Muscle layer of duodenum (tissue), 2 donors: ENCODE measurements at regions not wholly inside any gene's neighbourhood (a gene's known extent, or its start where the extent isn't known, plus 50 kb on each side); places are given as distances from the start of the nearest gene placed in this dataset.
A peak's percentile ranks its signal among the peaks of the same experiment; 100 is the strongest.
"Not testable (repeated sequence)": the region's sequence is repeated elsewhere in the genome, so short reads cannot be mapped to it uniquely, and the experiment has no call there.

ENCODE experiments used
- H3K27ac ChIP-seq: one replicate; pipeline ENCODE4 v1.7.0; 2013; ENCODE audit warnings: mild to moderate bottlenecking, low read length
- H3K27me3 ChIP-seq: one replicate; pipeline ENCODE4 v1.7.0; 2013; ENCODE audit warnings: low read depth, mild to moderate bottlenecking, control low read depth, low read length
- H3K36me3 ChIP-seq, 2 donors: one replicate each; pipeline ENCODE4 v1.7.0; 2013; ENCODE audit warnings: low read length in 2 of 2, control low read depth in 1 of 2, mild to moderate bottlenecking in 1 of 2; ENCODE audit not compliant: insufficient read depth in 2 of 2, control insufficient read depth in 1 of 2
- H3K4me1 ChIP-seq, 2 donors: one replicate each; pipeline ENCODE4 v1.7.0; 2013; ENCODE audit warnings: low read length in 2 of 2, mild to moderate bottlenecking in 2 of 2, control low read depth in 1 of 2, moderate library complexity in 1 of 2; ENCODE audit not compliant: insufficient read depth in 2 of 2, control insufficient read depth in 1 of 2
- H3K4me3 ChIP-seq, 2 donors: one replicate each; pipeline ENCODE4 v1.7.0; 2013; ENCODE audit warnings: low read length in 2 of 2, low read depth in 1 of 2, mild to moderate bottlenecking in 1 of 2
- H3K9me3 ChIP-seq, 2 donors: one replicate each; pipeline ENCODE4 v1.7.0; 2013; ENCODE audit warnings: low read length in 2 of 2, control low read depth in 1 of 2, mild to moderate bottlenecking in 1 of 2; ENCODE audit not compliant: control insufficient read depth in 1 of 2
- donor health status: healthy.

DNA sequence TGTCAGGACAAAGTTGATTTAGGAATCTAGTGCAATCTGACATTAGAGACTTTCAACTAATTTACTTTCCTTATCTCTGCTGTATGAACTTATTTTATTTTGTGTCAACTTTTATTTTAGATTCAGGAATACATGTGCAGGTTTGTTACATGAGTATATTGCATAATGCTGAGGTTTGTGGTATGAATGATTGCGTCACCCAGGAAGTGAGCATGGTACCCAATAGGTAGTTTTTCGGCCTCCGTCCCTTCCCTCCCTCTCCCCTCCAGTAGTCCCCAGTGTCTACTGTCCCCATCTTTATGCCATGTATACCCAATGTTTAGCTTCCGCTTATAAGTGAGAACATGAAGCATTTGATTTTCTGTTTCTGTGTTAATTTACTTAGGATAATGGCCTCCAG is 68.7 kb upstream of the TEX13D start:
- Histone ChIP-seq H3K4me1 (peaks cover 0 to 4% of the 10 kb centered on the region in 2 donors), H3K27ac (no peak overlapping the region)

DNA sequence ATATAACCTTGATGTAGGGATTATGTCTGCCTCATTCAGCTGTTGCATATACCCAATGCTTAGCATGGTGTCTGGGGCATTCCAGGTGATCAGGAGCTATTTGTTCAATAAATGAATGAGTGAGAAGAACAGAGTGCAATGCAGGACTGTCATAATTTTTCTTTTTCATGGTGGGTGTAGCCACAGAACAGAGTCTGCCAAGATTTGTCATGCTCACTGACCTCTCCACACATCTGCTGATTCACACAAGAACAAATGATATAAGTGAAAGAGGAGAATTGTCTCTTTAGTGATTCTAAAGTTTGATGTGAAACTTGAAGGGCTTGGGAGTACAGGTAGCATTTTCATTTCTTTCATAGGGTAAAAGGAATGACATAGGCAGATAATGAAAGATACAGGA is 64.4 kb upstream of the TEX13D start:
- Histone ChIP-seq H3K4me1 (peaks cover 0 to 4% of the 10 kb centered on the region in 2 donors), H3K4me3 (no peak overlapping the region), H3K9me3 (no peaks in the 10 kb centered on the region), H3K27me3 (no peaks in the 10 kb centered on the region), H3K27ac (no peak overlapping the region), H3K36me3 (no peaks in the 10 kb centered on the region)

More for the DNA sequence above, 68.7 kb upstream of the TEX13D start:
- H3K36me3 ChIP-seq, result no peaks in the 10 kb centered on the region
- H3K9me3 ChIP-seq, result no peaks in the 10 kb centered on the region
- H3K27me3 ChIP-seq, result no peaks in the 10 kb centered on the region
- no peak overlapping the region for H3K4me3 ChIP-seq

- no peaks in the 10 kb centered on the region for H3K36me3 ChIP-seq
- no peaks in the 10 kb centered on the region for H3K9me3 ChIP-seq
- no peak overlapping the region for H3K4me3 ChIP-seq
- H3K4me1 ChIP-seq, result peaks cover 0 to 8% of the 10 kb centered on the region in 2 donors
- no peaks in the 10 kb centered on the region for H3K27me3 ChIP-seq
- peak overlapping the region; percentile 39 for H3K27ac ChIP-seq
These were observed 62.6 kb upstream of the TEX13D start for GRCh38 chrX:124269881-124270280.

DNA sequence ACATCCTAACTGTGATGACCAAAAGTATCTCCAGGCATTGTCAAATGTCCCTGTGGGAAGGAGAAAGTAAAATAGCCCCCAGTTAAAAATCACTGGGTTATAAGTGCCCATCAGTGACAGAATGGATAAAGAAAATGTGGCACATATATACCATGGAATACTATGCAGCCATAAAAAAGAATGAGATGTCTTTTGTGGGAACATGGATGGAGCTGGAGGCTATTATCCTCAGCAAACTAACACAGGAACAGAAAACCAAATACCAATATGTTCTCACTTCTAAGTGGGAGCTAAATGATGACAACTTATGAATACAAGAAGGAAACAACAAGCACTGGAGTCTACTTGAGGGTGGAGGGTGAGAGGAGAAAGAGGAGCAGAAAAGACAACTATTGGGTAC is 60.9 kb upstream of the TEX13D start:
- H3K4me1 ChIP-seq, result not testable (repeated sequence)

GRCh38 chrX:124272370-124272982 is 60.0 kb upstream of the TEX13D start:
- no peak overlapping the region for H3K27ac ChIP-seq
- H3K4me1 ChIP-seq, result peaks cover 0 to 4% of the 10 kb centered on the region in 2 donors
- no peaks in the 10 kb centered on the region for H3K36me3 ChIP-seq
- no peaks in the 10 kb centered on the region for H3K9me3 ChIP-seq
- no peaks in the 10 kb centered on the region for H3K27me3 ChIP-seq
- H3K4me3 ChIP-seq, result no peak overlapping the region

More for the DNA sequence above, 60.9 kb upstream of the TEX13D start:
- not testable (repeated sequence) for H3K4me3 ChIP-seq, H3K27ac ChIP-seq, H3K9me3 ChIP-seq, H3K27me3 ChIP-seq, H3K36me3 ChIP-seq

- Histone ChIP-seq H3K27ac (no peak overlapping the region), H3K9me3 (no peaks in the 10 kb centered on the region), H3K4me3 (no peak overlapping the region), H3K36me3 (no peaks in the 10 kb centered on the region), H3K27me3 (no peaks in the 10 kb centered on the region), H3K4me1 (peaks cover 0 to 4% of the 10 kb centered on the region in 2 donors)
These were observed 57.9 kb upstream of the TEX13D start for GRCh38 chrX:124274438-124275181.

DNA sequence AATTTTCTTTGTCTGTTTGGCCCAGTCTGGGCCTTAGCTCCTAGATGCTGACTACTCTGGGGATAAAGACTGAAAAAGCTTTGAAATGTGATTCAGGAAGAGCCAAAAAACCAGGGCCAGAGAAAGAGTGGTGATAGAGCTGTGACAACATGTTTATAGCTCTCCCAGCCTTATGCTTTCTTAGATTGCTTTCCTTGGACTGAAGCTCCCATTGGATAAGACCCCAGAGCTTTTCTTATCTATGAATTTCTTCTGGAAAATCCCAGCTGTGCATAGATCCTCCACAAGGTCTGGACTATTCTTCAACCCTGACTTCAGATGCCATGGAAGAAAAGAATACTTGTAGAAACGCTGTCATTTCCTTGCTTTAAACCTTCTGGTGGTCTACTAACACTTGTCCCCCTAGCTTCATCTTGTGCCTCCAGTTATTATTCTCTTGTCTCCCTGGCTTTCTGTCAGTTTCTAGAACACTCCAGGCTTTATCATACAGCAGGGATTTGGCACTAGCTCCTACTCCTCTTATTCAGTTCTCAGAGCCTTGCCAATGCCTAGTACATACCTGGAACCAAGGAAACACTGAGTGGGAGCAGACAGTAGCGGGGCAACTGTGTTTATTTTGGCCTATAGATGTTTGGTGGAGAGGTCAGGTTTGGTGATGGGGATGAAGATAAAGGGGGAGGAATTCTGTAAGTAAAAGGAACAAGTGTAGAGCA is 57.1 kb upstream of the TEX13D start:
- Histone ChIP-seq H3K36me3 (no peaks in the 10 kb centered on the region), H3K27ac (no peak overlapping the region), H3K9me3 (no peaks in the 10 kb centered on the region), H3K4me3 (no peak overlapping the region), H3K4me1 (peaks cover 0 to 4% of the 10 kb centered on the region in 2 donors), H3K27me3 (no peaks in the 10 kb centered on the region)

DNA sequence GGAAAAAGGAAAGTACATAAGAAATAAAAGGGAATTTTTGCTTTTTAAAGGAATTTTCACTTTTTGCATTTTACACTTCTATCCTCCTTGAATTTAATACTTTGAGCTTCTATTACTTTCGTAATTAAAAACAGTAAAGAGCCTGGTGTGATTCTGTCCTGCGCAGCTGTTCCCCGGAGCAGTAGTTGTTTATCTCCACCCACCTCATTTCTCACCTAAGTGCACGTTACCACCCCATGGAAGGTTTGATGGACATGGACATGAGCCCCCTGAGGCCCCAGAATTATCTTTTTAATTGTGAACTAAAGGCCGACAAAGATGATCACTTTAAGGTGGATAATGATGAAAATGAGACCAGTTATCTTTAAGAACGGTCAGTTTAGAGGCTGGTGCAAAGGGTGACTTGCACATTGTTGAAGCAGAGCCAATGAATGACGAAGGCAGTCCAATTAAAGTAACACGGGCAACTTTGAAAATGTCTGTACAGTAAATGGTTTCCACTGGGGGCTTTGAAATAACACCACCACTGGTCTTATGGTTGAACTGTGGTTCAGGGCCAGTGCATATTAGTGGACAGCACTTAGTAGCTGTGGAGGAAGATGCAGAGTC is 52.1 kb upstream of the TEX13D start:
- Histone ChIP-seq H3K9me3 (no peaks in the 10 kb centered on the region), H3K27ac (no peak overlapping the region)

DNA sequence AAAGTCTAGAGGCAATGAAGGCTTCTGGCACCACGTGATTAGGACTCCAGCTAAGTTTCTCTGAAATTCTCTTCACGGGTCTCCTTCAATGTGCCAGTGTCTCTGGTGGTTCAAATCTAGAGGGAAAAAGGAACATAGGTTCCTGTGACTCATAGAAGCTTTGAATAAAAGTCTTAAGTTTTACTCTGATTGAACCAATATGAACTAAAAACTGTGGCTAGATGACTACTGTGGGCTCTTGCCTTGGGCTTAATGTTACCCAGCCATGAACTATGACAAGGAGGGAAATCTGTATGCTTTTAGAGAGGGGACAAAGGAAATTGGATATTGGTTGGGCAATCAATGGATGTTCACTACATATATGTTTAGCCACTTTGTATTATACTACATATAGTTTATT is 49.9 kb upstream of the TEX13D start:
- Histone ChIP-seq H3K9me3 (no peaks in the 10 kb centered on the region), H3K4me1 (peaks cover 0 to 2% of the 10 kb centered on the region in 2 donors), H3K4me3 (no peak overlapping the region), H3K27me3 (no peaks in the 10 kb centered on the region), H3K36me3 (no peaks in the 10 kb centered on the region), H3K27ac (no peak overlapping the region)

More for the DNA sequence above, 52.1 kb upstream of the TEX13D start:
- Histone ChIP-seq H3K27me3 (no peaks in the 10 kb centered on the region), H3K4me1 (peaks cover 0 to 2% of the 10 kb centered on the region in 2 donors), H3K4me3 (no peak overlapping the region), H3K36me3 (no peaks in the 10 kb centered on the region)
